Uterus (tissue), 3 donors: ENCODE measurements at regions not wholly inside any gene's neighbourhood (a gene's known extent, or its start where the extent isn't known, plus 50 kb on each side); places are given as distances from the start of the nearest gene placed in this dataset.
A peak's percentile ranks its signal among the peaks of the same experiment; 100 is the strongest.

Source experiments
- DNase-seq, 2 donors: peaks; one replicate each; pipeline ENCODE4 v3.0.0-alpha.2; 2019 to 2020
- H3K27ac ChIP-seq, 2 donors: fragments of 200-600 bp; sonication (generic); 1 replicate in 1 of 2; 2 replicates in 1 of 2; pipeline ENCODE4 v1.5.1; 2016 to 2018
- H3K27me3 ChIP-seq, 2 donors: fragments of 200-600 bp; sonication (generic); one replicate each; pipeline ENCODE4 v1.5.1; 2018 to 2019; ENCODE audit warnings: control low read depth in 1 of 2
- H3K36me3 ChIP-seq, 2 donors: fragments of 200-600 bp; sonication (generic); one replicate each; pipeline ENCODE4 v1.5.1; 2019; ENCODE audit warnings: control low read depth in 1 of 2
- H3K4me1 ChIP-seq, 2 donors: fragments of 200-600 bp; sonication (generic); one replicate each; pipeline ENCODE4 v1.5.1; 2018 to 2019; ENCODE audit warnings: control low read depth in 1 of 2
- H3K4me3 ChIP-seq, 2 donors: fragments of 200-600 bp; sonication (generic); 1 replicate in 1 of 2; 2 replicates in 1 of 2; pipeline ENCODE4 v1.5.1; 2018 to 2019; ENCODE audit warnings: mild to moderate bottlenecking in 1 of 2
- H3K9me3 ChIP-seq, 2 donors: fragments of 200-600 bp; sonication (generic); one replicate each; pipeline ENCODE4 v1.5.1; 2019; ENCODE audit warnings: control low read depth in 1 of 2
- POLR2A ChIP-seq, 2 donors: fragments of 450-650 bp; IDR thresholded peaks; one replicate each; pipeline ENCODE4 v1.6.1; 2016; ENCODE audit warnings: antibody characterized with exemption in 2 of 2, mild to moderate bottlenecking in 1 of 2, moderate library complexity in 1 of 2
- intact Hi-C: fragments of 100-400 bp; cut with DNase I; formaldehyde crosslinking; loops from one replicate; pipeline ENCODE4 v1.15.1; 2023; ENCODE audit warnings: low total_unique reads
- TF ChIP-seq, protein P1 (sequence below), 4 experiments: fragments of 200-600 bp in 2 of 4; fragments of 450-650 bp in 2 of 4; sonication (generic) in 2 of 4; IDR thresholded peaks; one replicate each; pipeline ENCODE4 v1.5.1; 2016 to 2019; ENCODE audit warnings: antibody characterized with exemption in 4 of 4, mild to moderate bottlenecking in 2 of 4, moderate library complexity in 1 of 4
- donor health status: DM: yes; HTN: yes; CAD: no.

- no peaks in the 10 kb centered on the region for H3K9me3 ChIP-seq
- peak; percentile 54 to 67 for DNase-seq
- peaks cover 0 to 10% of the 10 kb centered on the region in 2 donors for H3K4me1 ChIP-seq
- intact Hi-C loops, result no loop called here
- no peaks in the 10 kb centered on the region for H3K27me3 ChIP-seq
- H3K36me3 ChIP-seq, result no peaks in the 10 kb centered on the region
- no peak for TF ChIP-seq POLR2A (IDR thresholded peaks at IDR 0.05)
- TF ChIP-seq, protein P1, sequence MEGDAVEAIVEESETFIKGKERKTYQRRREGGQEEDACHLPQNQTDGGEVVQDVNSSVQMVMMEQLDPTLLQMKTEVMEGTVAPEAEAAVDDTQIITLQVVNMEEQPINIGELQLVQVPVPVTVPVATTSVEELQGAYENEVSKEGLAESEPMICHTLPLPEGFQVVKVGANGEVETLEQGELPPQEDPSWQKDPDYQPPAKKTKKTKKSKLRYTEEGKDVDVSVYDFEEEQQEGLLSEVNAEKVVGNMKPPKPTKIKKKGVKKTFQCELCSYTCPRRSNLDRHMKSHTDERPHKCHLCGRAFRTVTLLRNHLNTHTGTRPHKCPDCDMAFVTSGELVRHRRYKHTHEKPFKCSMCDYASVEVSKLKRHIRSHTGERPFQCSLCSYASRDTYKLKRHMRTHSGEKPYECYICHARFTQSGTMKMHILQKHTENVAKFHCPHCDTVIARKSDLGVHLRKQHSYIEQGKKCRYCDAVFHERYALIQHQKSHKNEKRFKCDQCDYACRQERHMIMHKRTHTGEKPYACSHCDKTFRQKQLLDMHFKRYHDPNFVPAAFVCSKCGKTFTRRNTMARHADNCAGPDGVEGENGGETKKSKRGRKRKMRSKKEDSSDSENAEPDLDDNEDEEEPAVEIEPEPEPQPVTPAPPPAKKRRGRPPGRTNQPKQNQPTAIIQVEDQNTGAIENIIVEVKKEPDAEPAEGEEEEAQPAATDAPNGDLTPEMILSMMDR (IDR thresholded peaks at IDR 0.05), result peak; percentile 46 to 75 (median 64)
- no peak overlapping the region for H3K4me3 ChIP-seq
- peak overlapping the region in 1 of 2 donors; percentile 26 for H3K27ac ChIP-seq
Observed at GRCh38 chr15:29925227-29926082, 103.2 kb upstream of the TJP1 start.

DNA sequence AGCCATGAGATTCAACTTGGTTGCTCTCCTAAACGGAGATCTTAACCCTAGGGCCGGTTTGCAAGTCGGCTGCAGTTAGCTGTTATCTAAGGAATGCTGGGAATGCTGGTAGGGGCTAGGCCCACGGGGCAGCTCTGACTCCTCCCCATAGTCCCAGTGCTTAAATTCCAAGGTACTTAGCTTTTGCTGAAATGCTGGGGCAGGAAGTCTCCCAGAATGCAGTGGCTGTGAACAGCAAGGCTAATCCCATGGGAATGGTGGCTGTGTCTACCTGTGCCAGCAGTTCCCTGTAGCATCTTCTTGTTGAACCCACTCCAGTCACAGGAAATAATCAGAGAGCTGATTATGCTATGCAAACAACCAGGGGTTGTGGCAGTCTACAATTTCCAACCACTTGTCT lies 102.5 kb upstream of the TJP1 start:
- Histone ChIP-seq H3K27me3 (no peaks in the 10 kb centered on the region), H3K36me3 (no peaks in the 10 kb centered on the region), H3K4me3 (no peak overlapping the region), H3K27ac (peak overlapping the region in 1 of 2 donors; percentile 26), H3K9me3 (no peaks in the 10 kb centered on the region), H3K4me1 (peaks cover 0 to 10% of the 10 kb centered on the region in 2 donors)
- intact Hi-C loops, result no loop called here
- DNase-seq, result no peak
- TF ChIP-seq POLR2A (IDR thresholded peaks at IDR 0.05), result no peak
- TF ChIP-seq, protein P1 (IDR thresholded peaks at IDR 0.05), result no peak

- TF ChIP-seq POLR2A (IDR thresholded peaks at IDR 0.05), result no peak
- TF ChIP-seq, protein P1 (IDR thresholded peaks at IDR 0.05), result no peak
- H3K36me3 ChIP-seq, result no peaks in the 10 kb centered on the region
- H3K4me1 ChIP-seq, result peaks cover 0 to 10% of the 10 kb centered on the region in 2 donors
- no peak overlapping the region for H3K27ac ChIP-seq
- no peak overlapping the region for H3K4me3 ChIP-seq
- intact Hi-C loops, result no loop called here
- H3K9me3 ChIP-seq, result no peaks in the 10 kb centered on the region
- no peaks in the 10 kb centered on the region for H3K27me3 ChIP-seq
- no peak for DNase-seq
Observed at GRCh38 chr15:29922191-29922590, 99.9 kb upstream of the TJP1 start.

DNA sequence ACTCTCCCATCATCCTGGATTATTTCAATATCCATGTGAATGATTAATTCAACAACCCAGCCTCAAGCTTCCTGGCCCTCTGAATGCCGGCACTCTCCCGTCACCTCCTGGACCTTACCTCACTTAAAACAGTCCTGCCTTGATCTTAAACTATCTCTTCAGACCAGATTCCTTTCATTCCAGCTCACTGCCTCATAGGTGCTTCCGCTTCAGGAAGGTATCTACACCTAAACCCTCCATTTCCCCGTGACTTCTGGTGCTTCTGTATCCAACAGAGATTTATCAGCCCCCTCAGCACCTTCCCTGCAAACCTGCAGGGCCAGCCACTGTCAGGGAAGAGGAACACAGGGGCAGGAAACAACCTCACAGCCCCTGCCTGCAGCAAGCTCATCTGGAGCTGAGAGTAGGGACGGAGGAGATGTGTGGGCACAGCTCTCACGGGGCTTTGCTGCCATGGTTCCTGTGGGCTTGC lies 98.9 kb upstream of the TJP1 start:
- TF ChIP-seq POLR2A (IDR thresholded peaks at IDR 0.05), result no peak
- TF ChIP-seq, protein P1 (IDR thresholded peaks at IDR 0.05), result no peak
- intact Hi-C loops, result no loop called here

DNA sequence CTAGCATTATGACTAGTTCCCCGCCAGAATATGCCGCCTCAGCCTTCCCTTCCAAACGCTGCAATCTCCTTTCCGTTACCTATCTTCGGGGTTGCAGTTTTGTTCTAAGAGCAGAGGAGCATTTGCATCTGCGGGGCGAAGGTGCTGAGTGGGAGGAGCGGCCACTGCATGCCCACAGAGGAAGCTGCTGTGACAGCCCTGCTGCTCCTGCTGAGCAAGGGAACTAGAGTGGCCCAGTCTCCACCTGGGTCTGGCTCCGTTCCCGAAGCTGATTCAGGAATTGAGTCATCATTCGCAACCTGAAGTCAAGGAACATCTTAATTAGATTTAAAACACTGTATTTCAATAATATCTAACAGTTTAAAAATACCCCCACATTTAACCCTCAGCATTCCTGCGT lies 98.2 kb upstream of the TJP1 start:
- peak in 1 of 2 donors; percentile 34 for DNase-seq
- H3K27ac ChIP-seq, result no peak overlapping the region
- no peaks in the 10 kb centered on the region for H3K36me3 ChIP-seq
- TF ChIP-seq, protein P1 (IDR thresholded peaks at IDR 0.05), result no peak
- no peak for TF ChIP-seq POLR2A (IDR thresholded peaks at IDR 0.05)
- H3K9me3 ChIP-seq, result no peaks in the 10 kb centered on the region
- H3K4me1 ChIP-seq, result peaks cover 0 to 10% of the 10 kb centered on the region in 2 donors
- intact Hi-C loops, result no loop called here
- no peaks in the 10 kb centered on the region for H3K27me3 ChIP-seq
- H3K4me3 ChIP-seq, result no peak overlapping the region

More for the DNA sequence above, 98.9 kb upstream of the TJP1 start:
- no peaks in the 10 kb centered on the region for H3K36me3 ChIP-seq
- no peaks in the 10 kb centered on the region for H3K27me3 ChIP-seq
- no peak for DNase-seq
- no peak overlapping the region for H3K4me3 ChIP-seq
- H3K27ac ChIP-seq, result no peak overlapping the region
- H3K4me1 ChIP-seq, result peaks cover 0 to 10% of the 10 kb centered on the region in 2 donors
- no peaks in the 10 kb centered on the region for H3K9me3 ChIP-seq
